ENCODE measurements at regions not wholly inside any gene's neighbourhood (a gene's known extent, or its start where the extent isn't known, plus 50 kb on each side); places are given as distances from the start of the nearest gene placed in this dataset.
"Not testable (repeated sequence)": the region's sequence is repeated elsewhere in the genome, so short reads cannot be mapped to it uniquely, and the experiment has no call there.

GRCh38 chr21:5076854-5077253 is 5444.5 kb upstream of the TPTE start:
- not testable (repeated sequence) for TF ChIP-seq CTCF, POLR2A (IDR thresholded peaks at IDR 0.05)
